ENCODE measurements at regions not wholly inside any gene's neighbourhood (a gene's known extent, or its start where the extent isn't known, plus 50 kb on each side); places are given as distances from the start of the nearest gene placed in this dataset.

DNA sequence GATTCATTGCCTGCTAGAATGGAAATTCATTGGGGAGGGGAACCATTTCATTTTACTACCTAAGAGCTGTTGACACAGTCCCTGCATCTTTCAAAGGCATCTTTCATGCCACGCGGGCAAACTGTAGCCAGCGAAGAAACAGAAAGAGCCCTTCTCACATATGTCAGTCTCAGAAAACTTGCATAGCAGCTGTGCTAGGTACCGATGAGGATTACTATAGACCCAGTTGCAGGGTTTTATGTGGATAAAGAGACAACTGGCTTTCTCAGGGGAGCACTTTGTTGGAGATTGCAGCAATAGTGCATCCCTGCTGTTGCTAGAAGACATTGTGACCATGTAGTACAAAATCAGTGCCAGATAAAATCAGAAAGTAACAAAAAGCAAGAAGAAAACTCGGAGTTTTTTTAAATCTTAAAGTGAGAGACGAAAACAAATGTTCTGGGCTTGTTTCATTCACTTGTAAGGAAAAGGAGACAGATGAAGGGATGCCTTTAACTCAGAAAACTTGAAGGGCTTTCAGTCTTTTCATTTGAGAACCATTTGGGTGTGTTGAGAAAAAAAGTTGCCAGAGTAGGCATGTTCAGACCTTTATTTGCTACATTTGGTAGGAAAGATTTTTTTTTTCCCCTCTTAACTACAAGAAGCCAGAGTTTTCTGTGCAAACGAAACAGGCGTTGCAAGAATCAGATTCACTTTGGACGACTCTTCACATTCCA lies 804.1 kb downstream of the USP25 start:
- Histone ChIP-seq H3K4me3 (no peak overlapping the region), H3K27me3 (replicated peaks in 1 of 7) (no peaks in the 10 kb centered on the region), H3K36me3 (no peaks in the 10 kb centered on the region), H3K4me1 (no peaks in the 10 kb centered on the region), H3K27ac (no peak overlapping the region), H3K9me3 (peaks cover 0 to 18% (median 0%) of the 10 kb centered on the region in 8 donors)
- intact Hi-C loops (cut with DNase I; ENCODE audit: low total_unique reads): no loop called here
- no peak for TF ChIP-seq POLR2A (IDR thresholded peaks at IDR 0.05)
- TF ChIP-seq, protein P1, sequence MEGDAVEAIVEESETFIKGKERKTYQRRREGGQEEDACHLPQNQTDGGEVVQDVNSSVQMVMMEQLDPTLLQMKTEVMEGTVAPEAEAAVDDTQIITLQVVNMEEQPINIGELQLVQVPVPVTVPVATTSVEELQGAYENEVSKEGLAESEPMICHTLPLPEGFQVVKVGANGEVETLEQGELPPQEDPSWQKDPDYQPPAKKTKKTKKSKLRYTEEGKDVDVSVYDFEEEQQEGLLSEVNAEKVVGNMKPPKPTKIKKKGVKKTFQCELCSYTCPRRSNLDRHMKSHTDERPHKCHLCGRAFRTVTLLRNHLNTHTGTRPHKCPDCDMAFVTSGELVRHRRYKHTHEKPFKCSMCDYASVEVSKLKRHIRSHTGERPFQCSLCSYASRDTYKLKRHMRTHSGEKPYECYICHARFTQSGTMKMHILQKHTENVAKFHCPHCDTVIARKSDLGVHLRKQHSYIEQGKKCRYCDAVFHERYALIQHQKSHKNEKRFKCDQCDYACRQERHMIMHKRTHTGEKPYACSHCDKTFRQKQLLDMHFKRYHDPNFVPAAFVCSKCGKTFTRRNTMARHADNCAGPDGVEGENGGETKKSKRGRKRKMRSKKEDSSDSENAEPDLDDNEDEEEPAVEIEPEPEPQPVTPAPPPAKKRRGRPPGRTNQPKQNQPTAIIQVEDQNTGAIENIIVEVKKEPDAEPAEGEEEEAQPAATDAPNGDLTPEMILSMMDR (IDR thresholded peaks at IDR 0.05 in 8 of 11, conservative IDR thresholded peaks at IDR 0.05 in 3 of 11): no peak
- TF ChIP-seq POLR2AphosphoS5 (IDR thresholded peaks at IDR 0.05): no peak
- 77 to 85% (median 83%) methylated on average over 9 of the region's 9 CpGs for WGBS, 5 donors
- DNase-seq: no peak

DNA sequence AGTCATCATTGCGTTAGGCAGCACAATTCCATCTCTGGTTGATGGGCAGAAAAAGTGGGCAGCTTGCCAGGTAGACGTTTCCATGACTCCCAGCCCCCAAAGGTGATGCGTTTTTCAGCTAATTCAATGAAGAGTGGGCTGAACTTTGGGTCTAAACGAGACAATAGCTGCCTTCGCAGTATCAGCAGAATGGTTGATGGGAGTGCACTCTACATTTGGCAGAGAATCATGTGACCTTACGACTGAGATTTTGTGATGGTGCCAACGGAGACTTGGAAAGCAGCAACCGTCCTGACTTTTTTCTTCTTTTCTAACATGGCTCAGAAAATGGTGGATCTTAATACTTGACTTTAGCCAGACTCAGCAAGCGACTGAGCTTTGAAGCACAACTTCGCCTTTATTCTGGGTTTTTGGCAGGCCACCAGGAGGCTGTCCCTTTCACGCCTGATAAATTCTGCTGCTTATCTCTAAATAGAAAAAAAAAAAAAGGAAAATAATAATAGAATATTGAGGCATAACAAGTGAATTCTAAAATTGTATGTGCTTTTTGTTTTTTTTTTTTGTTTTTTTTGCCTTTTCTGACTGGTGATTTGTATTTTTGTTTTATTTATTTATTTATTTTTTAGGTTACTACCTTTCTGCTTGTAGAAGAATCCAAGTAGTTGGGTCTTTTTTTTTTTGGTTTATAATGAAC lies 804.8 kb downstream of the USP25 start:
- intact Hi-C loops (cut with DNase I; ENCODE audit: low total_unique reads): no loop called here
- no peak overlapping the region for H3K27ac ChIP-seq
- TF ChIP-seq, protein P1 (IDR thresholded peaks at IDR 0.05 in 8 of 11, conservative IDR thresholded peaks at IDR 0.05 in 3 of 11): no peak
- TF ChIP-seq POLR2A (IDR thresholded peaks at IDR 0.05): no peak
- TF ChIP-seq POLR2AphosphoS5 (IDR thresholded peaks at IDR 0.05): no peak

DNA sequence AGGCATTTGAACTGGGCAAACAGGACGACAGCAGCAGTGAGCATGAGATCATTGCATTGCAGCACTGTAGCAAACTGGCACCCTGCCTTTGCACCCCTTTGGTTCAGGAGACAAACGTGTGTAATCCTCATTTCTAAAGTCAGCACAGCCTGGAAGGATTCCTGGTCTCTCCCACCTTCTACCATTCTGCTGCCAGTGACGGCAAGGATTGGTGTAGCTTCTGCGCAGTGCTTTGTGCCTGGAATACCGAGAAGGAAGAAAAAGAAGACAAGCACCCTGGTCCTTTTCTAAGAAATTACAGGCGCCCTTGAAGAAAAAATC lies 805.3 kb downstream of the USP25 start:
- H3K27me3 ChIP-seq (replicated peaks in 1 of 7): no peaks in the 10 kb centered on the region
- H3K4me1 ChIP-seq: no peaks in the 10 kb centered on the region
- H3K9me3 ChIP-seq: peaks cover 0 to 14% (median 0%) of the 10 kb centered on the region in 8 donors
- WGBS, 5 donors: 71 to 89% (median 76%) methylated on average over 6 of the region's 6 CpGs
- no peak overlapping the region for H3K27ac ChIP-seq
- no peaks in the 10 kb centered on the region for H3K36me3 ChIP-seq
- TF ChIP-seq, protein P1 (IDR thresholded peaks at IDR 0.05 in 8 of 11, conservative IDR thresholded peaks at IDR 0.05 in 3 of 11): no peak
- no peak for TF ChIP-seq POLR2A (IDR thresholded peaks at IDR 0.05)
- no peak for TF ChIP-seq POLR2AphosphoS5 (IDR thresholded peaks at IDR 0.05)
- intact Hi-C loops (cut with DNase I; ENCODE audit: low total_unique reads): no loop called here
- no peak overlapping the region for H3K4me3 ChIP-seq
- DNase-seq: no peak

More for the DNA sequence above, 804.8 kb downstream of the USP25 start:
- no peaks in the 10 kb centered on the region for H3K4me1 ChIP-seq
- 61 to 84% (median 68%) methylated on average over 11 of the region's 11 CpGs for WGBS, 5 donors
- H3K9me3 ChIP-seq: peaks cover 0 to 14% (median 0%) of the 10 kb centered on the region in 8 donors
- DNase-seq: no peak
- H3K36me3 ChIP-seq: no peaks in the 10 kb centered on the region
- H3K4me3 ChIP-seq: no peak overlapping the region
- H3K27me3 ChIP-seq (replicated peaks in 1 of 7): no peaks in the 10 kb centered on the region

DNA sequence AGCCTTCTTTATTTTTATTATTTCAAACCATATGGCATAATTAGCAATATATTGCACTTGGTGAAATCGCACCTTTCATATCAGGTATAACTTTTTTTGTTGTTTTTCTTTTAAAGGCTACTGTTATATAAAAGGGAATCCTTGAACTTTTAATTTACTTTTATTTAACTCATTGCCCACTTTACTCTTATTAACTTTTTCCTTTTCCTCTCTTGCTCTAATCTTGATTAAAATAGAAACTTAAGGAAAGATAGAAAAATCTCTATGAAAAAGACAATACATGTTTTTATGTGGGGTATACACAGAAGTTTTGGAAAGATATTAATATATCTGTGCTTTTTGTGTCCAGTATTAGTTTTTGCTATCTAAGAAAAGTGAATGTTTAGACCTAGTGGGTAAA lies 805.8 kb downstream of the USP25 start:
- H3K9me3 ChIP-seq: peaks cover 0 to 14% (median 0%) of the 10 kb centered on the region in 8 donors
- no peak overlapping the region for H3K4me3 ChIP-seq
- no peaks in the 10 kb centered on the region for H3K4me1 ChIP-seq
- intact Hi-C loops (cut with DNase I; ENCODE audit: low total_unique reads): no loop called here
- H3K27me3 ChIP-seq (replicated peaks in 1 of 7): no peaks in the 10 kb centered on the region
- 71 to 92% (median 81%) methylated on average over 1 of the region's 1 CpG for WGBS, 5 donors
- TF ChIP-seq POLR2A (IDR thresholded peaks at IDR 0.05) (no peak), POLR2AphosphoS5 (IDR thresholded peaks at IDR 0.05) (no peak)
- TF ChIP-seq, protein P1 (IDR thresholded peaks at IDR 0.05 in 8 of 11, conservative IDR thresholded peaks at IDR 0.05 in 3 of 11): no peak
- no peak overlapping the region for H3K27ac ChIP-seq
- H3K36me3 ChIP-seq: no peaks in the 10 kb centered on the region
- DNase-seq: no peak

Measured in spleen (tissue), 11 donors.